GM23248 (cell line): ENCODE measurements at regions not wholly inside any gene's neighbourhood (a gene's known extent, or its start where the extent isn't known, plus 50 kb on each side); places are given as distances from the start of the nearest gene placed in this dataset.
"Not testable (repeated sequence)": the region's sequence is repeated elsewhere in the genome, so short reads cannot be mapped to it uniquely, and the experiment has no call there.

ENCODE experiments used
- DNase-seq: peaks from one replicate; pipeline ENCODE4 v3.0.0-alpha.2; 2015
- H2AFZ ChIP-seq: fragments of 200-600 bp; sonication (generic); 2 replicates; pipeline ENCODE4 v1.6.1; 2016; ENCODE audit warnings: antibody characterized with exemption
- H3F3A ChIP-seq: fragments of 200-600 bp; sonication (generic); 2 replicates; pipeline ENCODE4 v1.6.1; 2016; ENCODE audit warnings: mild to moderate bottlenecking, antibody characterized with exemption, mixed run types; ENCODE audit not compliant: insufficient read depth
- H3K27ac ChIP-seq: fragments of 200-600 bp; sonication (generic); 2 replicates; pipeline ENCODE4 v1.5.1; 2016; ENCODE audit warnings: mild to moderate bottlenecking
- H3K27me3 ChIP-seq: fragments of 200-600 bp; sonication (generic); replicated peaks from 2 replicates; pipeline ENCODE4 v1.6.1; 2016; ENCODE audit warnings: mild to moderate bottlenecking; ENCODE audit not compliant: insufficient read depth
- H3K36me3 ChIP-seq: fragments of 200-600 bp; sonication (generic); 2 replicates; pipeline ENCODE4 v1.6.1; 2016; ENCODE audit warnings: low read depth, mild to moderate bottlenecking
- H3K4me1 ChIP-seq: fragments of 200-600 bp; sonication (generic); 2 replicates; pipeline ENCODE4 v1.6.1; 2016; ENCODE audit warnings: mild to moderate bottlenecking; ENCODE audit not compliant: insufficient read depth
- H3K4me2 ChIP-seq: fragments of 200-600 bp; sonication (generic); one replicate; pipeline ENCODE4 v1.6.1; 2016; ENCODE audit warnings: mild to moderate bottlenecking; ENCODE audit not compliant: unreplicated experiment
- H3K4me3 ChIP-seq: fragments of 200-600 bp; sonication (generic); 2 replicates; pipeline ENCODE4 v1.5.1; 2016; ENCODE audit warnings: mild to moderate bottlenecking
- H3K79me2 ChIP-seq: fragments of 200-600 bp; sonication (generic); 2 replicates; pipeline ENCODE4 v1.6.1; 2016; ENCODE audit warnings: mild to moderate bottlenecking; ENCODE audit not compliant: insufficient read depth
- H3K9ac ChIP-seq: fragments of 200-600 bp; sonication (generic); 2 replicates; pipeline ENCODE4 v1.6.1; 2016; ENCODE audit warnings: mild to moderate bottlenecking
- H3K9me2 ChIP-seq: fragments of 200-600 bp; sonication (generic); 2 replicates; pipeline ENCODE4 v1.6.1; 2016; ENCODE audit warnings: mixed run types, mild to moderate bottlenecking, moderate library complexity; ENCODE audit not compliant: insufficient read depth
- H3K9me3 ChIP-seq: fragments of 200-600 bp; sonication (generic); one replicate; pipeline ENCODE4 v1.6.1; 2017; ENCODE audit warnings: low read depth
- H4K20me1 ChIP-seq: fragments of 200-600 bp; sonication (generic); 2 replicates; pipeline ENCODE4 v1.6.0; 2016; ENCODE audit not compliant: insufficient read depth
- EZH2 ChIP-seq: fragments of 200-600 bp; sonication (generic); IDR thresholded peaks from 2 replicates; pipeline ENCODE4 v1.6.1; 2018; ENCODE audit warnings: antibody characterized with exemption, mild to moderate bottlenecking; ENCODE audit not compliant: insufficient read depth, poor library complexity, severe bottlenecking
- EZH2phosphoT487 ChIP-seq: fragments of 200-600 bp; sonication (generic); IDR thresholded peaks from 2 replicates; pipeline ENCODE4 v1.6.1; 2018; ENCODE audit warnings: antibody characterized with exemption, moderate library complexity, mild to moderate bottlenecking, low read depth; ENCODE audit not compliant: insufficient read depth
- WGBS, 2 experiments: methylation state at CpG; one replicate each; pipeline ENCODE4 v1.1.6; 2015 to 2017; ENCODE audit warnings: low lambda C conversion rate in 2 of 2, low coverage in 1 of 2; ENCODE audit errors: missing lambda C conversion rate in 2 of 2; 5-methylcytosine and 5-hydroxymethylcytosine counted together
- in situ Hi-C: fragments of 300-500 bp; cut with MboI; formaldehyde crosslinking; loops from 2 replicates; pipeline ENCODE4 v1.15.0; 2020

DNA sequence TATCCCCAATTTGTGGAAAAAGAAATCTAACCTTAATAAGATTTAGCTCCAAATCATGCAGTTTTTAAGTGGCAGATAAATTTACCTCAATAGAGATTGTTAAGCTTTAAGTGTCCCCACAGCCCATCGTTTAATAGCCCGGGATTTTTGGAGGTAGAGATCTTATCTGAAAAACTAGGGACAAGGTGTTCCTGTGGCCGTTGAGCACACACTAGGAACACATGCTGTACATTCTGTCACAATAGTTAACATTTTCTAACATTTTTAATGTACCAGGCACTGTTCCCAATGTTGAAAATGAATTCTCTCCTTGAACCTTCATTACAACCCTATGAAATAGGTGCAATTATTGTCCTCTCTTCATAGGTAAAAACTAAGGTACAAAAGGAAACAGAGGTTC lies 85.7 kb upstream of the PLD5 start:
- H3K79me2 ChIP-seq: no peaks in the 10 kb centered on the region
- TF ChIP-seq EZH2phosphoT487 (no peak), EZH2 (no peak)
- no peak overlapping the region for H3K9ac ChIP-seq
- WGBS, 2 experiments: 7 to 8% methylated on average over 3 of the region's 3 CpGs
- no peak overlapping the region for H3K27ac ChIP-seq
- H4K20me1 ChIP-seq: no peaks in the 10 kb centered on the region
- H3K36me3 ChIP-seq: no peaks in the 10 kb centered on the region
- no peak overlapping the region for H2AFZ ChIP-seq
- H3K4me1 ChIP-seq: no peaks in the 10 kb centered on the region
- H3K4me2 ChIP-seq: no peak overlapping the region
- H3K9me3 ChIP-seq: no peaks in the 10 kb centered on the region
- no peaks in the 10 kb centered on the region for H3K9me2 ChIP-seq
- no peaks in the 10 kb centered on the region for H3K27me3 ChIP-seq
- H3K4me3 ChIP-seq: no peak overlapping the region
- DNase-seq: no peak
- H3F3A ChIP-seq: no peaks in the 10 kb centered on the region
- in situ Hi-C loops: no loop called here

DNA sequence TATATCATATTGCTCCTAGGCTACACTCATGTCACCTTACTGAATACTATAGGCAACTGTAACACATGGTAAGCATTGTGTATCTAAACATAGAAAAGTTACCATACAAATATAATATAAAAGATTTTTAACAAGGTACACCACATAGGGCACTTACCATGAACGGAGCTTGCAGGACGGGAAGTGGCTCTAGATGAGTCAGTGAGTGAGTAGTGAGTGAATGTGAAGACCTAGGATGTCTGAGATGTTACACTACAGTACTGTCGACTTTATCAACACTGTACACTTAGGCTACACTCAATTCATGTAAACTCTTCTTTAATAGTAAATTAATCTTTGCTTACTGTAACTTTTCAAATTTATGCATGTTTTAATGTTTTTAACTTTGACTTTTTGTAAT lies 81.0 kb upstream of the PLD5 start:
- in situ Hi-C loops: no loop called here
- H3K4me3 ChIP-seq: no peak overlapping the region
- H3K4me1 ChIP-seq: no peaks in the 10 kb centered on the region
- no peak overlapping the region for H2AFZ ChIP-seq
- H3K9me2 ChIP-seq: no peaks in the 10 kb centered on the region
- no peak for DNase-seq
- no peaks in the 10 kb centered on the region for H4K20me1 ChIP-seq
- H3K27me3 ChIP-seq: no peaks in the 10 kb centered on the region
- H3K36me3 ChIP-seq: no peaks in the 10 kb centered on the region
- H3K79me2 ChIP-seq: no peaks in the 10 kb centered on the region
- no peak overlapping the region for H3K27ac ChIP-seq
- 8% methylated on average over 3 of the region's 3 CpGs for WGBS, 2 experiments
- TF ChIP-seq EZH2: no peak
- TF ChIP-seq EZH2phosphoT487: no peak
- H3F3A ChIP-seq: no peaks in the 10 kb centered on the region
- no peak overlapping the region for H3K4me2 ChIP-seq
- H3K9ac ChIP-seq: no peak overlapping the region
- no peaks in the 10 kb centered on the region for H3K9me3 ChIP-seq

DNA sequence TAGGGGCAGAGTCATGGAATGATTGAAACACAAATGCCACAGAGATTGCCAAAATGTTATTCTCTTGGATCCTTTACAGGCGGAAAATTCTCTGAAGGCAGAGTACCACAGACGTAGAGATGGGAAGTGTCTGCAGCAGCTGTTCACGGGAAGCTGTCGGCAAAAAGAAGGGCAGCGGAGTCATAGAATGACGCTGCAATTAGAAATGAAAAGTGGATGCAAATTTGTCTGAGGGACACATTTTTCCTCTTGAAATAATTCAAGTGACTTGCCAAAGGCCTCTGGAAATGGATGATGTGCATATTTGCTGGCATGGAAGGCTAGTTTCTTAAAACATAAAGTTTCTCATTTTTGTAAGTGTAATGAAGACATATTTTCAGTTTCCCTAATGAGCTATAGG lies 77.5 kb upstream of the PLD5 start:
- no peak overlapping the region for H2AFZ ChIP-seq
- H3K27ac ChIP-seq: no peak overlapping the region
- TF ChIP-seq EZH2phosphoT487 (no peak), EZH2 (no peak)
- no peaks in the 10 kb centered on the region for H3K27me3 ChIP-seq
- H3K9ac ChIP-seq: no peak overlapping the region
- WGBS, 2 experiments: 35 to 50% methylated on average over 6 of the region's 6 CpGs
- H3K79me2 ChIP-seq: no peaks in the 10 kb centered on the region
- H3K9me2 ChIP-seq: no peaks in the 10 kb centered on the region
- H3K9me3 ChIP-seq: no peaks in the 10 kb centered on the region
- H3K4me1 ChIP-seq: no peaks in the 10 kb centered on the region
- in situ Hi-C loops: no loop called here
- no peaks in the 10 kb centered on the region for H3K36me3 ChIP-seq
- no peak for DNase-seq
- H3K4me2 ChIP-seq: no peak overlapping the region
- H4K20me1 ChIP-seq: no peaks in the 10 kb centered on the region
- H3K4me3 ChIP-seq: no peak overlapping the region
- no peaks in the 10 kb centered on the region for H3F3A ChIP-seq

DNA sequence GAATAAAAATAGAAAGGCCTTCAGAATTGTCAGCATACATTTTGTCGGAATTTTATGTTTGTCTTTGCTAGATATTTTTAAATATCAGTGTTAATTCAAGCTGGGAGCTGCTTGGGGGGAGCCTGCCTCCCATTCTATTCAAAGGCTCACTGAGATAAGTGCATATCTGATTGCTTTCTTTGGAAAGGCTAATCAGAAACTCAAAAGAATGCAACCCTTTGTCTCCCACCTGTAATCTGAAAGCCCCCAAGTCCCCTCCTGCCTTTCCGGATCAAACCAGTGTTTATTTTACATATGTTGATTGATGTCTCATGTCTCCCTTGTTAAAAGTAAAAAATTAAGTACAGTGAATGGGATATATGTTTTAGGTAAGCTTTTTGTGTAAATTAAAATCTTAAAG lies 69.3 kb upstream of the PLD5 start:
- in situ Hi-C loops: not testable (repeated sequence)

DNA sequence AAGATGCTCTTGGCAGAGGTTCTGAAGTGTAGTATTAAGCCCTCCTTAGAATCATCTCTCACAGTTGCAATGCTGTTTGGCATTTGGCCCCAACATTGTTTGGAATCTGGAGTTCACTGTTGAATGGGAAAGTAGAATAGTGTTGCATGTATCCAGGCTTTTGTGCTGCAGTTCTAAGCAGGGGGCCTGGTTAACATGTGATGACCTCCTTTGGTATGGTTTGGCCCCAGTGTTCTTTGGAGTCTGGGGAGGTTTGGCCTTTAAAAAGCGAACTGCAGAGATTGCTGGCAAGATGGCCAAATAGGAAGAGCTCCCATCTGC lies 61.8 kb upstream of the PLD5 start:
- Histone ChIP-seq H3K4me2 (no peak overlapping the region), H3K27me3 (no peaks in the 10 kb centered on the region), H3K79me2 (no peaks in the 10 kb centered on the region), H3F3A (no peaks in the 10 kb centered on the region), H3K36me3 (no peaks in the 10 kb centered on the region), H3K4me1 (no peaks in the 10 kb centered on the region), H2AFZ (no peak overlapping the region), H3K9ac (no peak overlapping the region), H3K4me3 (no peak overlapping the region), H3K9me2 (no peaks in the 10 kb centered on the region), H4K20me1 (no peaks in the 10 kb centered on the region), H3K27ac (no peak overlapping the region), H3K9me3 (peaks cover 5% of the 10 kb centered on the region)
- no peak for DNase-seq
- in situ Hi-C loops: no loop called here
- WGBS, 2 experiments: 6 to 8% methylated on average over 1 of the region's 1 CpG
- TF ChIP-seq EZH2phosphoT487 (no peak), EZH2 (no peak)

More for the DNA sequence above, 69.3 kb upstream of the PLD5 start:
- DNase-seq, H3K79me2 ChIP-seq, H3K27me3 ChIP-seq, H3F3A ChIP-seq, H3K9me3 ChIP-seq, H2AFZ ChIP-seq, H3K36me3 ChIP-seq, H3K4me3 ChIP-seq, H3K4me1 ChIP-seq, H4K20me1 ChIP-seq, H3K9me2 ChIP-seq, H3K9ac ChIP-seq, H3K4me2 ChIP-seq, H3K27ac ChIP-seq: not testable (repeated sequence)
- 9 to 16% methylated on average over 2 of the region's 2 CpGs for WGBS, 2 experiments
